ENCODE measurements at regions not wholly inside any gene's neighbourhood (a gene's known extent, or its start where the extent isn't known, plus 50 kb on each side); places are given as distances from the start of the nearest gene placed in this dataset.

DNA sequence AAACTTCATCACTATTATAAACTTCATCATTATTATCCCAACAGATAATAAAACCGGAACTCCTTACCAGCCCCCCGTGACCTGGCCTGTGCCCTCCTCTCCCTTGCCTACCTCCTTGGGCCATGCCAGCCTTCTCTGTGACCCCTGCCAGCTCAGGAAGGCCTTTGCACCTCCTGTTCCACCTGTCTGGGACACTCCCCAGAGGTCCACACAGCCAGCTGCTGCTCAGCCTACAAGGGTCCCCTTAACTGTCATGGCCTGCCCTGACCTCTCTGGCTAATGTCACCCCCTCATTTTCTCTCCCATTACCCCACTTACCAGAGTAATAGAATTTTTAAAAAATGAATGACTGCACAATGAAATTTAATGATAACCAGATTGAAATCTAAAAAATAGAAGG, 121.0 kb downstream of the NCOR2 start:
- Histone ChIP-seq H3K4me3 (ENCODE audit: low read depth in 2 of 2, low read length in 2 of 2) (no peak overlapping the region), H3K27me3 (ENCODE audit: control insufficient read depth, insufficient read depth, low read length) (no peaks in the 10 kb centered on the region), H3K36me3 (ENCODE audit: control insufficient read depth, insufficient read depth, low read length) (no peaks in the 10 kb centered on the region), H3K4me1 (ENCODE audit: control insufficient read depth, insufficient read depth, low read length) (no peaks in the 10 kb centered on the region), H3K9me3 (ENCODE audit: control insufficient read depth, insufficient read depth, low read depth, low read length) (no peaks in the 10 kb centered on the region), H3K27ac (ENCODE audit: low read length) (no peak overlapping the region)
- in situ Hi-C loops (cut with HindIII; ENCODE audit: low pct_unique_long_range_greater_than_20kb, low sequenced_read_pairs), result no loop called here
- no TSS peak for BruUV-seq (replicated peaks)
- no peak for ATAC-seq
- intact Hi-C loops (cut with micrococcal nuclease; ENCODE audit: unreplicated experiment), result no loop called here
- DNase-seq (ENCODE audit: low read depth, low spot score), result no peak
- ChIA-PET CTCF (no interaction called here), POLR2A (no interaction called here)
- no peak for TF ChIP-seq TCF7L2 (IDR thresholded peaks at IDR 0.05; ENCODE audit: low read depth, low read length)

GRCh38 chr12:124445826-124446225, 121.6 kb downstream of the NCOR2 start:
- POLR2A ChIA-PET, result no interaction called here
- in situ Hi-C loops (cut with HindIII; ENCODE audit: low pct_unique_long_range_greater_than_20kb, low sequenced_read_pairs), result no loop called here
- no peaks in the 10 kb centered on the region for H3K4me1 ChIP-seq (ENCODE audit: control insufficient read depth, insufficient read depth, low read length)

More at GRCh38 chr12:124445826-124446225, 121.6 kb downstream of the NCOR2 start:
- ATAC-seq (0 out of 2 replicates have a peak, but pooled peaks have one; percentile 9), DNase-seq (ENCODE audit: low read depth, low spot score) (no peak)
- Histone ChIP-seq H3K27me3 (ENCODE audit: control insufficient read depth, insufficient read depth, low read length) (no peaks in the 10 kb centered on the region), H3K27ac (ENCODE audit: low read length) (no peak overlapping the region), H3K4me3 (ENCODE audit: low read depth in 2 of 2, low read length in 2 of 2) (no peak overlapping the region), H3K9me3 (ENCODE audit: control insufficient read depth, insufficient read depth, low read depth, low read length) (no peaks in the 10 kb centered on the region), H3K36me3 (ENCODE audit: control insufficient read depth, insufficient read depth, low read length) (no peaks in the 10 kb centered on the region)
- CTCF ChIA-PET, result no interaction called here
- intact Hi-C loops (cut with micrococcal nuclease; ENCODE audit: unreplicated experiment), result no loop called here
- no TSS peak for BruUV-seq (replicated peaks)
- TF ChIP-seq TCF7L2 (IDR thresholded peaks at IDR 0.05; ENCODE audit: low read depth, low read length) (no peak), CTCF (IDR thresholded peaks at IDR 0.05) (no peak), SIN3A (IDR thresholded peaks at IDR 0.05; ENCODE audit: borderline replicate concordance, insufficient read depth, low read depth, low read length) (no peak), POLR2AphosphoS5 (IDR thresholded peaks at IDR 0.05; ENCODE audit: low read depth, low read length) (no peak), REST (IDR thresholded peaks at IDR 0.05; ENCODE audit: insufficient read depth in 1 of 2, low read depth in 2 of 2, low read length in 1 of 2) (no peak)

Measured in Panc1 (cell line).